Choroid plexus epithelial cell (primary cell): ENCODE measurements at regions not wholly inside any gene's neighbourhood (a gene's known extent, or its start where the extent isn't known, plus 50 kb on each side); places are given as distances from the start of the nearest gene placed in this dataset.
"Not testable (repeated sequence)": the region's sequence is repeated elsewhere in the genome, so short reads cannot be mapped to it uniquely, and the experiment has no call there.

Experiments used
- DNase-seq: peaks from one replicate; pipeline ENCODE4 v3.0.0-alpha.2; 2010; ENCODE audit warnings: low read depth
- H3K4me3 ChIP-seq: 2 replicates; pipeline ENCODE4 v1.5.1; 2011; ENCODE audit warnings: low read depth, mild to moderate bottlenecking, control low read depth, low read length, moderate library complexity
- CTCF ChIP-seq: conservative IDR thresholded peaks from 2 replicates; pipeline ENCODE4 v1.5.1; 2011; ENCODE audit warnings: low read depth, mild to moderate bottlenecking, control low read depth, inconsistent platforms, low read length, moderate library complexity

- no peak for DNase-seq
- H3K4me3 ChIP-seq = no peak overlapping the region
- TF ChIP-seq CTCF = no peak
Observed at GRCh38 chr5:1735320-1735970, 64.2 kb downstream of the MRPL36 start.

GRCh38 chr5:1734908-1735289 is 64.7 kb downstream of the MRPL36 start:
- no peak overlapping the region for H3K4me3 ChIP-seq
- no peak for TF ChIP-seq CTCF
- DNase-seq = no peak

- no peak for TF ChIP-seq CTCF
- no peak overlapping the region for H3K4me3 ChIP-seq
- DNase-seq = no peak
Observed at GRCh38 chr5:1734271-1734907, 65.2 kb downstream of the MRPL36 start.

GRCh38 chr5:1733369-1733768 is 66.3 kb downstream of the MRPL36 start:
- TF ChIP-seq CTCF = no peak
- no peak for DNase-seq
- no peak overlapping the region for H3K4me3 ChIP-seq

- no peak overlapping the region for H3K4me3 ChIP-seq
- no peak for TF ChIP-seq CTCF
- DNase-seq = no peak
Observed at GRCh38 chr5:1732945-1733344, 66.7 kb downstream of the MRPL36 start.

- TF ChIP-seq CTCF = no peak
- no peak for DNase-seq
- H3K4me3 ChIP-seq = no peak overlapping the region
Observed at GRCh38 chr5:1732238-1732941, 67.2 kb downstream of the MRPL36 start.

GRCh38 chr5:1731855-1732237 is 67.8 kb downstream of the MRPL36 start:
- H3K4me3 ChIP-seq, DNase-seq: not testable (repeated sequence)
